Keratinocyte (primary cell): ENCODE measurements at regions not wholly inside any gene's neighbourhood (a gene's known extent, or its start where the extent isn't known, plus 50 kb on each side); places are given as distances from the start of the nearest gene placed in this dataset.

Source experiments
- CTCF ChIP-seq, 3 experiments: IDR thresholded peaks in 1 of 3; conservative IDR thresholded peaks in 1 of 3; optimal IDR thresholded peaks in 1 of 3; 2 replicates in 2 of 3; 3 replicates in 1 of 3; pipeline versions ENCODE3 to v1.5.1; 2011; ENCODE audit warnings: low read length in 3 of 3, mild to moderate bottlenecking in 3 of 3, moderate library complexity in 2 of 3, control low read depth in 1 of 3, inconsistent platforms in 1 of 3; ENCODE audit not compliant: insufficient read depth in 2 of 3; ENCODE audit errors: extremely low read depth in 1 of 3
- EZH2 ChIP-seq: IDR thresholded peaks from one replicate; pipeline ENCODE4 v1.6.1; 2012; ENCODE audit warnings: inconsistent platforms, mild to moderate bottlenecking, low read length, moderate library complexity

GRCh38 chr5:32522429-32523143 is 62.8 kb upstream of the SUB1 start:
- TF ChIP-seq CTCF (optimal IDR thresholded peaks at IDR 0.05 in 1 of 3, IDR thresholded peaks at IDR 0.05 in 1 of 3, conservative IDR thresholded peaks at IDR 0.05 in 1 of 3; ENCODE audit: extremely low read depth in 1 of 3, insufficient read depth in 2 of 3, low read length in 3 of 3) (no peak), EZH2 (no peak)
